Epithelial cell of prostate (primary cell): ENCODE measurements at regions not wholly inside any gene's neighbourhood (a gene's known extent, or its start where the extent isn't known, plus 50 kb on each side); places are given as distances from the start of the nearest gene placed in this dataset.

Experiments used
- DNase-seq: peaks from one replicate; pipeline ENCODE4 v3.0.0-alpha.2; 2011; ENCODE audit warnings: low read depth, low spot score
- H3K27ac ChIP-seq: fragments of 450-650 bp; 2 replicates; pipeline ENCODE4 v1.5.1; 2017; ENCODE audit warnings: mild to moderate bottlenecking

- no peak overlapping the region for H3K27ac ChIP-seq
- DNase-seq, result no peak
Measured at GRCh38 chr9:107155244-107155817, 127.7 kb upstream of the RAD23B start.

- DNase-seq, result no peak
- H3K27ac ChIP-seq, result no peak overlapping the region
Measured at GRCh38 chr9:107158321-107158720, 124.8 kb upstream of the RAD23B start.

- no peak overlapping the region for H3K27ac ChIP-seq
- DNase-seq, result no peak
Measured at GRCh38 chr9:107161338-107161737, 121.7 kb upstream of the RAD23B start.

GRCh38 chr9:107163370-107163769 is 119.7 kb upstream of the RAD23B start:
- H3K27ac ChIP-seq, result no peak overlapping the region
- no peak for DNase-seq

GRCh38 chr9:107169796-107170195 is 113.3 kb upstream of the RAD23B start:
- no peak overlapping the region for H3K27ac ChIP-seq
- no peak for DNase-seq

GRCh38 chr9:107170801-107171200 is 112.3 kb upstream of the RAD23B start:
- H3K27ac ChIP-seq, result no peak overlapping the region

GRCh38 chr9:107172160-107172978 is 110.7 kb upstream of the RAD23B start:
- no peak overlapping the region for H3K27ac ChIP-seq
- DNase-seq, result peak; percentile 29

More at GRCh38 chr9:107170801-107171200, 112.3 kb upstream of the RAD23B start:
- DNase-seq, result no peak

- H3K27ac ChIP-seq, result peak overlapping the region; percentile 60
- no peak for DNase-seq
Measured at GRCh38 chr9:107172979-107173347, 110.1 kb upstream of the RAD23B start.

- no peak for DNase-seq
Measured at GRCh38 chr9:107173422-107174180, 109.5 kb upstream of the RAD23B start.

GRCh38 chr9:107174441-107174840 is 108.6 kb upstream of the RAD23B start:
- DNase-seq, result no peak
- H3K27ac ChIP-seq, result peak overlapping the region; percentile 60

More at GRCh38 chr9:107173422-107174180, 109.5 kb upstream of the RAD23B start:
- H3K27ac ChIP-seq, result peak overlapping the region; percentile 60

- H3K27ac ChIP-seq, result peak overlapping the region; percentile 60
- no peak for DNase-seq
Measured at GRCh38 chr9:107175041-107175440, 108.0 kb upstream of the RAD23B start.

GRCh38 chr9:107175816-107176435 is 107.2 kb upstream of the RAD23B start:
- H3K27ac ChIP-seq, result peak overlapping the region; percentile 60
- no peak for DNase-seq

- DNase-seq, result no peak
- no peak overlapping the region for H3K27ac ChIP-seq
Measured at GRCh38 chr9:107176436-107177151, 106.5 kb upstream of the RAD23B start.

GRCh38 chr9:107177243-107177839 is 105.7 kb upstream of the RAD23B start:
- no peak for DNase-seq
- H3K27ac ChIP-seq, result no peak overlapping the region

GRCh38 chr9:107177857-107178256 is 105.2 kb upstream of the RAD23B start:
- no peak for DNase-seq
- H3K27ac ChIP-seq, result no peak overlapping the region

- H3K27ac ChIP-seq, result no peak overlapping the region
- no peak for DNase-seq
Measured at GRCh38 chr9:107178293-107178692, 104.8 kb upstream of the RAD23B start.

GRCh38 chr9:107180206-107180605 is 102.9 kb upstream of the RAD23B start:
- H3K27ac ChIP-seq, result no peak overlapping the region
- no peak for DNase-seq

GRCh38 chr9:107183176-107183575 is 99.9 kb upstream of the RAD23B start:
- no peak for DNase-seq
- no peak overlapping the region for H3K27ac ChIP-seq

GRCh38 chr9:107188376-107188775 is 94.7 kb upstream of the RAD23B start:
- DNase-seq, result no peak

More at GRCh38 chr9:107188376-107188775, 94.7 kb upstream of the RAD23B start:
- H3K27ac ChIP-seq, result no peak overlapping the region
